Breast epithelium (tissue), 3 donors: ENCODE measurements at regions not wholly inside any gene's neighbourhood (a gene's known extent, or its start where the extent isn't known, plus 50 kb on each side); places are given as distances from the start of the nearest gene placed in this dataset.

Experiments
- CTCF ChIP-seq, 3 donors: fragments of 450-650 bp; IDR thresholded peaks; one replicate each; pipeline ENCODE4 v1.5.1; 2016 to 2017; ENCODE audit warnings: antibody characterized with exemption in 3 of 3, mild to moderate bottlenecking in 3 of 3, moderate library complexity in 3 of 3
- POLR2A ChIP-seq: fragments of 450-650 bp; IDR thresholded peaks from one replicate; pipeline ENCODE4 v1.6.1; 2016; ENCODE audit warnings: antibody characterized with exemption, mild to moderate bottlenecking, moderate library complexity
- POLR2AphosphoS5 ChIP-seq, 3 donors: sonication (generic); formaldehyde crosslinking; IDR thresholded peaks; one replicate each; pipeline ENCODE4 v1.6.1; 2017; ENCODE audit warnings: antibody characterized with exemption in 3 of 3

- TF ChIP-seq CTCF (IDR thresholded peaks at IDR 0.05) (no peak), POLR2AphosphoS5 (IDR thresholded peaks at IDR 0.05) (no peak), POLR2A (no peak)
Observed at GRCh38 chrX:8906299-8906938, 105.2 kb upstream of the FAM9A start.
